Ishikawa (cell line): ENCODE measurements at regions not wholly inside any gene's neighbourhood (a gene's known extent, or its start where the extent isn't known, plus 50 kb on each side); places are given as distances from the start of the nearest gene placed in this dataset.

ENCODE experiments used
- CEBPB ChIP-seq: IDR thresholded peaks from 2 replicates; pipeline ENCODE4 v1.6.1; 2012
- CREB1 ChIP-seq: IDR thresholded peaks from 2 replicates; pipeline ENCODE4 v1.6.1; 2012; ENCODE audit warnings: low read depth
- EGR1 ChIP-seq: IDR thresholded peaks from 2 replicates; pipeline ENCODE4 v1.6.1; 2012
- EP300 ChIP-seq: IDR thresholded peaks from 2 replicates; pipeline ENCODE4 v1.6.1; 2012; ENCODE audit warnings: borderline replicate concordance
- FOXM1 ChIP-seq: IDR thresholded peaks from 2 replicates; pipeline ENCODE4 v1.6.1; 2012; ENCODE audit warnings: low read depth, borderline replicate concordance
- NFIC ChIP-seq: IDR thresholded peaks from 2 replicates; pipeline ENCODE4 v1.6.1; 2012
- RAD21 ChIP-seq: IDR thresholded peaks from 2 replicates; pipeline ENCODE4 v1.6.1; 2012; ENCODE audit warnings: low read depth
- TAF1 ChIP-seq: IDR thresholded peaks from 2 replicates; pipeline ENCODE4 v1.6.1; 2012; ENCODE audit warnings: low read depth, mild to moderate bottlenecking
- TCF12 ChIP-seq: IDR thresholded peaks from 2 replicates; pipeline ENCODE4 v1.6.1; 2012; ENCODE audit warnings: low read depth
- TEAD4 ChIP-seq: IDR thresholded peaks from 2 replicates; pipeline ENCODE4 v1.6.1; 2012
- YY1 ChIP-seq: IDR thresholded peaks from 2 replicates; pipeline ENCODE4 v1.6.1; 2012; ENCODE audit warnings: low read depth
- ZBTB7A ChIP-seq: IDR thresholded peaks from 2 replicates; pipeline ENCODE4 v1.6.1; 2012; ENCODE audit warnings: low read depth
- TF ChIP-seq, protein P1 (sequence below): IDR thresholded peaks from 2 replicates; pipeline ENCODE4 v1.6.1; 2012
- TF ChIP-seq, protein P2 (sequence below): IDR thresholded peaks from 2 replicates; pipeline ENCODE4 v1.6.1; 2012
- TF ChIP-seq, protein P3 (sequence below): IDR thresholded peaks from 2 replicates; pipeline ENCODE4 v1.6.1; 2012; ENCODE audit warnings: low read depth, mild to moderate bottlenecking

DNA sequence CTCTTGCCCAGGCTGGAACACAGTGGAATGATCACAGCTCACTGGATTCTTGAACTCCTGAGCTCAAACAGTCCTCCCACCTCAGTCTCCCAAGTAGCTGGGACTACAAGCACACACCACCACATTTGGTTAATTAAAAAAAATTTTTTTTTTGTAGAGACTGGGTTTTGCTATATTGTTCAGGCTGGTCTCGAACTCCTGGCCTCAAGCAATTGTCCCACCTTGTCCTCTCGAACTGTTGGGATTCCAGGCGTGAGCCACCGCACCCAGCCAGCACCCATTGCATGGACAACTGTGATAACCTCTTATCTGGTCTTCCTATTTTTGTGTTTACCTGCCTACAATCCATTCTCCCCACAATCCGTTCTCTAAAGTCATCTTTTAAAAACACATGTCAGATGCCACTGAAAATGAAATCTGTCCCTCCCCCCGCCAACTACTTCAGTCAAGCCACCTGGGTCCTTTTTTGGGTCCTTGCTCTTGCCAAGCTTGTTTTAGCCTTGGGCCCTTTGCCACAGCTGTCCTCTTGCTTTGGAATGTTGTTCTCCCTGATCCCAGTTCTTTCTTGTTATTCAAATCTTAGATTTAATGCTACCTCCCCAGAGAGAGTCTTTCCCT lies 250.5 kb downstream of the PIK3R1 start:
- TF ChIP-seq RAD21 (no peak), CEBPB (no peak), TCF12 (no peak), CREB1 (no peak), TEAD4 (no peak), EGR1 (no peak), FOXM1 (no peak), EP300 (no peak)
- TF ChIP-seq, protein P1, sequence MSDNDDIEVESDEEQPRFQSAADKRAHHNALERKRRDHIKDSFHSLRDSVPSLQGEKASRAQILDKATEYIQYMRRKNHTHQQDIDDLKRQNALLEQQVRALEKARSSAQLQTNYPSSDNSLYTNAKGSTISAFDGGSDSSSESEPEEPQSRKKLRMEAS: no peak

DNA sequence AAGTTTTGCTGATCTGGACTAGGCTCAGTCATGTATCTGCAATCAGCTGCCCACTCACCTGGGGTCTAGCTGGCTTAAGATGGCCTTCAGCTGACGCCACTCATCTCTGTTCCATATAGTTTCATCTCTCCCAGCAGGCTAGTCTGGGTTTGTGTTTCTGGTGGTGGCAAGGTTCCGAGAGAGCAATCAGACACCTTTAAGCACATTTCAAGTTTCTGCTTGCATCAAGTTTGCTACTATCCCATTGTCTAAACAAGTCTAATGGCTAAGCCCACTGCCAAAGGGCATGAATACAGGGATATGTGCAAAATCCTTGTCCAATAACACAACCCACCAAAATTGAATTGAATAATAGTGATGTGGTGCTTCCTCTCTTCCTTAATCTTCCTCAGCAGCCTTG lies 251.7 kb downstream of the PIK3R1 start:
- TF ChIP-seq, protein P2, sequence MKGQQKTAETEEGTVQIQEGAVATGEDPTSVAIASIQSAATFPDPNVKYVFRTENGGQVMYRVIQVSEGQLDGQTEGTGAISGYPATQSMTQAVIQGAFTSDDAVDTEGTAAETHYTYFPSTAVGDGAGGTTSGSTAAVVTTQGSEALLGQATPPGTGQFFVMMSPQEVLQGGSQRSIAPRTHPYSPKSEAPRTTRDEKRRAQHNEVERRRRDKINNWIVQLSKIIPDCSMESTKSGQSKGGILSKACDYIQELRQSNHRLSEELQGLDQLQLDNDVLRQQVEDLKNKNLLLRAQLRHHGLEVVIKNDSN: no peak
- TF ChIP-seq NFIC: no peak
- TF ChIP-seq TAF1: no peak
- TF ChIP-seq, protein P1: no peak

DNA sequence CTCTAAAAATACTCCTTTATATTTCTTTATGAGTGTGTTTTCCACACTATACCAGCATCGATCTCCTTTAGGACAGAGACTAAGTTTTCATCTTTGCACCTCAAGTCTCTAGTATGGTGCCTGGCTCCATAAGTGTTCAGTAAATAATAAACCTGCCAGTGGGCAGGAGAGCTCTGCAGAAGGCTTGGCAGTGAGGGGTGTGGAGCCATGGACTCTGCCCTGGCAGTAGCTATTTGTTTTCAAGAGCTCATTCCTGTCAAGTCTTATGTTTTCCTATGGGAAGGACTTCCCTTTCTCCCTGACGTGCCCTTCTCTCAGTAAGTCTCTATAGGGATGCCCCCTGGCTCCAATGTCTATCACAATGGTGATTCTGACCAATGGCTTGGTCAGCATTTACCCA lies 252.2 kb downstream of the PIK3R1 start:
- TF ChIP-seq, protein P2: no peak
- TF ChIP-seq EGR1: no peak
- TF ChIP-seq, protein P1: no peak
- no peak for TF ChIP-seq YY1
- no peak for TF ChIP-seq TCF12
- TF ChIP-seq NFIC: no peak
- TF ChIP-seq EP300: no peak
- TF ChIP-seq CEBPB: no peak
- TF ChIP-seq FOXM1: no peak
- no peak for TF ChIP-seq TAF1
- TF ChIP-seq, protein P3, sequence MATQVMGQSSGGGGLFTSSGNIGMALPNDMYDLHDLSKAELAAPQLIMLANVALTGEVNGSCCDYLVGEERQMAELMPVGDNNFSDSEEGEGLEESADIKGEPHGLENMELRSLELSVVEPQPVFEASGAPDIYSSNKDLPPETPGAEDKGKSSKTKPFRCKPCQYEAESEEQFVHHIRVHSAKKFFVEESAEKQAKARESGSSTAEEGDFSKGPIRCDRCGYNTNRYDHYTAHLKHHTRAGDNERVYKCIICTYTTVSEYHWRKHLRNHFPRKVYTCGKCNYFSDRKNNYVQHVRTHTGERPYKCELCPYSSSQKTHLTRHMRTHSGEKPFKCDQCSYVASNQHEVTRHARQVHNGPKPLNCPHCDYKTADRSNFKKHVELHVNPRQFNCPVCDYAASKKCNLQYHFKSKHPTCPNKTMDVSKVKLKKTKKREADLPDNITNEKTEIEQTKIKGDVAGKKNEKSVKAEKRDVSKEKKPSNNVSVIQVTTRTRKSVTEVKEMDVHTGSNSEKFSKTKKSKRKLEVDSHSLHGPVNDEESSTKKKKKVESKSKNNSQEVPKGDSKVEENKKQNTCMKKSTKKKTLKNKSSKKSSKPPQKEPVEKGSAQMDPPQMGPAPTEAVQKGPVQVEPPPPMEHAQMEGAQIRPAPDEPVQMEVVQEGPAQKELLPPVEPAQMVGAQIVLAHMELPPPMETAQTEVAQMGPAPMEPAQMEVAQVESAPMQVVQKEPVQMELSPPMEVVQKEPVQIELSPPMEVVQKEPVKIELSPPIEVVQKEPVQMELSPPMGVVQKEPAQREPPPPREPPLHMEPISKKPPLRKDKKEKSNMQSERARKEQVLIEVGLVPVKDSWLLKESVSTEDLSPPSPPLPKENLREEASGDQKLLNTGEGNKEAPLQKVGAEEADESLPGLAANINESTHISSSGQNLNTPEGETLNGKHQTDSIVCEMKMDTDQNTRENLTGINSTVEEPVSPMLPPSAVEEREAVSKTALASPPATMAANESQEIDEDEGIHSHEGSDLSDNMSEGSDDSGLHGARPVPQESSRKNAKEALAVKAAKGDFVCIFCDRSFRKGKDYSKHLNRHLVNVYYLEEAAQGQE: no peak
- TF ChIP-seq RAD21: no peak

DNA sequence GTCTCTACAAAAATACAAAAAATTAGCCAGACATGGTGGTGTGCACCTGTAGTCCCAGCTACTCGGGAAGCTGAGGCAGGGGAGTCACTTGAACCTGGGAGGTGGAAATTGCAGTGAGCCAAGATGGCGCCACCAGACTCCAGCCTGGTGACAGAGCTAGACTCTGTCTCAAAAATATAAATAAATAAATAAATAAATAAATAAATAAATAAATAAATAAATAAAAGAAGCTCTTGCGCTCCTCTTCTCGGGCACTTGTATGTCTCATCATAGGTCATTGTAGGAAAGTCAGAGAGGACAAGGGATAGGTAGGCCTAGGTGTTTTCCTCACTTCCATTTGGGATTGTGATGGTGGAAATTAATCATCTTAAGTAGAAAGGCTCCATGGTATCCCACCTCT lies 252.8 kb downstream of the PIK3R1 start:
- TF ChIP-seq ZBTB7A: no peak
- no peak for TF ChIP-seq CREB1
- no peak for TF ChIP-seq NFIC
- no peak for TF ChIP-seq EP300
- no peak for TF ChIP-seq TEAD4
- TF ChIP-seq, protein P1: no peak
- TF ChIP-seq, protein P3: no peak
- TF ChIP-seq FOXM1: no peak
- no peak for TF ChIP-seq TAF1
- TF ChIP-seq RAD21: no peak
- TF ChIP-seq, protein P2: no peak
- no peak for TF ChIP-seq YY1
- no peak for TF ChIP-seq TCF12
- no peak for TF ChIP-seq CEBPB
- no peak for TF ChIP-seq EGR1

DNA sequence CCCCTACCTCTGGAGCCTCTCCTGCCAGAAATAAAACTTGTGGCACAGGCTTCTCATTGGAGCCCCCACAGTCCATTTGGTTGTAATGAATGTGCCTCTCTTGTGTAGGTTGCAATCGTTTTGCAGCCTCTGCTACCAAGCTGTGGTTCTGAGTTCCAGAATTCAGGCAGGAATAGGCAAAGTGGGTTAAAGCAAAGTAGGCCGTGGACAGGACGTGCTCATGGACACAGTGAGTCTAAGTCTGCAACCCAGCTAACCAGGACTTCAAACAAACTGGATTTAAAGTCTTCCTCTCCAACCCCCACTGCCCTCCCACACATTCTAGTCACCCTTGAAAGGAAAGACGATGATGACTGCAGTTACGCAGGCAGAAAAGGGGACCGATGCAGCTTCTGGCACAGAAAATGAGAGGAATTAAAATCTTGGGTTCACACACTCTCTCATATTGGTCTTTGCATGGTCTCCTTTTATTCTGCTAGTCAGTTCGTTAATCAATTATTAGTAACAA lies 260.0 kb downstream of the PIK3R1 start:
- no peak for TF ChIP-seq CEBPB
- no peak for TF ChIP-seq NFIC
- no peak for TF ChIP-seq YY1
- TF ChIP-seq CREB1: no peak
- TF ChIP-seq, protein P3: no peak
- TF ChIP-seq FOXM1: no peak
- TF ChIP-seq, protein P2: no peak
- TF ChIP-seq, protein P1: no peak
- no peak for TF ChIP-seq TCF12
- no peak for TF ChIP-seq ZBTB7A
- no peak for TF ChIP-seq EP300
- TF ChIP-seq TAF1: no peak
- TF ChIP-seq RAD21: no peak
- no peak for TF ChIP-seq EGR1
